Right cardiac atrium (tissue), 5 donors: ENCODE measurements at regions not wholly inside any gene's neighbourhood (a gene's known extent, or its start where the extent isn't known, plus 50 kb on each side); places are given as distances from the start of the nearest gene placed in this dataset.

Experiments
- ATAC-seq, 2 donors: fragments of 200-7000 bp; cut with Tn5 transposase; one replicate each; pipeline versions ENCODE4 v1.8.0 to v1.9.1; 2020; ENCODE audit warnings: moderate library complexity in 2 of 2, mild to moderate bottlenecking in 1 of 2
- DNase-seq, 3 donors: peaks; one replicate each; pipeline ENCODE4 v3.0.0-alpha.2; 2020
- H3K27ac ChIP-seq: one replicate; pipeline ENCODE4 v1.5.1; 2013; ENCODE audit warnings: mild to moderate bottlenecking, low read length, control low read depth, moderate library complexity
- H3K27me3 ChIP-seq: one replicate; pipeline ENCODE4 v1.6.1; 2013; ENCODE audit not compliant: control insufficient read depth, insufficient read depth
- H3K4me1 ChIP-seq: one replicate; pipeline ENCODE4 v1.6.1; 2013; ENCODE audit warnings: low read length; ENCODE audit not compliant: control insufficient read depth, insufficient read depth
- H3K4me3 ChIP-seq: one replicate; pipeline ENCODE4 v1.5.1; 2013; ENCODE audit warnings: low read length, control low read depth
- H3K9me3 ChIP-seq: one replicate; pipeline ENCODE4 v1.6.1; 2013; ENCODE audit warnings: low read length; ENCODE audit not compliant: control insufficient read depth
- WGBS: extraction: QIAGEN DNeasy Blood & Tissue Kit; methylation state at CpG from one replicate; pipeline ENCODE4 v1.1.7; 2013; 5-methylcytosine and 5-hydroxymethylcytosine counted together
- intact Hi-C, 4 donors: fragments of 100-400 bp; cut with DNase I; formaldehyde crosslinking; loops; one replicate each; pipeline versions ENCODE4 v1.11.0 to v1.14.0; 2022 to 2023
- donor health status: healthy with polysubstance abuse.
- donor health status: DM: no; HTN: yes; CAD: no.
- donor health status: DM: no; HTN: no; CAD: no.
- donor health status: DM: no; HTN: yes; CAD: no; lungs with severe emphysema.
- donor health status: DM: yes; HTN: yes; CAD: no.

DNA sequence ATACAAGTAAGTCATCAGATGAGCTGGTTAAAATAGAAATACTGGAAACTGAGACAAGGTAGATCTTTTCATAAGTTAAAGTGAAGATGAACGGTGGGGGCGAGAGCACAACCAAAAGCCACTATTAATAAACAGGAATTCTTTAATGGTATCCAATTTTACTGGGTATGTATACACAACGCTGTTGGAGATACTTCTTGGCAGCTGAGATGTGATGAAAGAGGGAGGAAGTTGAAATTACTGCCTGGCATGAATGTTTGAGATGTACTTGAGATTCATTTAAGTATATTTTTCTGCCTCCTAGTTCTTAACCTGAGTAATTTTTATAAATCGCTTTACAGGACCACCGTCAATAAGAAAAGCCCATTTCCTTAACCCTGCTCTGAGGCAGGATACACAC, 110.0 kb upstream of the ZRANB2 start:
- Histone ChIP-seq H3K4me3 (no peak overlapping the region), H3K27me3 (no peaks in the 10 kb centered on the region), H3K4me1 (no peaks in the 10 kb centered on the region), H3K27ac (no peak overlapping the region), H3K9me3 (no peaks in the 10 kb centered on the region)
- 90% methylated on average over 5 of the region's 5 CpGs for WGBS
- no peak for ATAC-seq
- DNase-seq, result no peak
- intact Hi-C loops, result loop anchor here in 2 of 4 donors (10.0 kb wide), 1 partner anchor 334 kb away; no protein-coding TSS in a partner anchor

DNA sequence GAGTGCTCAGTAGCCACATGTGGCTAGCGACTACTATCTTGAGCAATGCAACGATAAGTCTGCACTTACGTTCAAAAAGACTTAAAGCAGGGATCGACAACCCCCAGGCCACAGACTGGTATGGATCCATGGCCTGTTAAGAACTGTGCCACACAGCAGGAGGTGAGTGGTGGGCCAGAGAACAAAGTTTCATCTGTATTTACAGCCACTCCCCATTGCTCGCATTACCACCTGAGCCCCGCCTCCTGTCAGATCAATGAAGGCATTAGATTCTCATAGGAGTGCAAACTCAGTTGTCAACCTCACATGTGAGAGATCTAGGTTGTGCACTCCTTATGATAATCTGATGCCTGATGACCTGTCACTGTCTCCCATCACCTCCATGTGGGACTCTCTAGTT, 103.6 kb upstream of the ZRANB2 start:
- H3K9me3 ChIP-seq, result no peaks in the 10 kb centered on the region
- intact Hi-C loops, result no loop called here
- H3K4me3 ChIP-seq, result no peak overlapping the region
- DNase-seq, result no peak
- no peak overlapping the region for H3K27ac ChIP-seq
- WGBS, result 93% methylated on average over 6 of the region's 6 CpGs
- no peaks in the 10 kb centered on the region for H3K4me1 ChIP-seq
- H3K27me3 ChIP-seq, result no peaks in the 10 kb centered on the region
- ATAC-seq, result no peak

- H3K4me3 ChIP-seq, result no peak overlapping the region
- no peaks in the 10 kb centered on the region for H3K4me1 ChIP-seq
- H3K9me3 ChIP-seq, result no peaks in the 10 kb centered on the region
- ATAC-seq, result no peak
- no peaks in the 10 kb centered on the region for H3K27me3 ChIP-seq
- no peak overlapping the region for H3K27ac ChIP-seq
- intact Hi-C loops, result no loop called here
- DNase-seq, result no peak
Measured at GRCh38 chr1:71179997-71180396, 99.2 kb upstream of the ZRANB2 start.

GRCh38 chr1:71170925-71171324, 90.1 kb upstream of the ZRANB2 start:
- H3K27me3 ChIP-seq, result no peaks in the 10 kb centered on the region
- intact Hi-C loops, result no loop called here
- no peaks in the 10 kb centered on the region for H3K9me3 ChIP-seq
- ATAC-seq (no peak), DNase-seq (no peak)
- H3K4me3 ChIP-seq, result no peak overlapping the region
- 9% methylated on average over 1 of the region's 1 CpG for WGBS
- H3K4me1 ChIP-seq, result no peaks in the 10 kb centered on the region
- H3K27ac ChIP-seq, result no peak overlapping the region

- DNase-seq, result no peak
- intact Hi-C loops, result no loop called here
Measured at GRCh38 chr1:71167505-71167904, 86.7 kb upstream of the ZRANB2 start.

GRCh38 chr1:71166178-71167173, 85.6 kb upstream of the ZRANB2 start:
- no peak overlapping the region for H3K4me3 ChIP-seq

More at GRCh38 chr1:71167505-71167904, 86.7 kb upstream of the ZRANB2 start:
- H3K27ac ChIP-seq, result no peak overlapping the region
- 71% methylated on average over 2 of the region's 2 CpGs for WGBS
- ATAC-seq, result no peak
- no peaks in the 10 kb centered on the region for H3K27me3 ChIP-seq
- no peaks in the 10 kb centered on the region for H3K4me1 ChIP-seq
- no peak overlapping the region for H3K4me3 ChIP-seq
- H3K9me3 ChIP-seq, result no peaks in the 10 kb centered on the region

GRCh38 chr1:71157715-71158114, 76.9 kb upstream of the ZRANB2 start:
- H3K27me3 ChIP-seq, result no peaks in the 10 kb centered on the region
- no peak for ATAC-seq
- WGBS, result 86% methylated on average over 2 of the region's 2 CpGs
- no peak overlapping the region for H3K27ac ChIP-seq
- intact Hi-C loops, result no loop called here
- no peaks in the 10 kb centered on the region for H3K4me1 ChIP-seq
- no peak overlapping the region for H3K4me3 ChIP-seq
- H3K9me3 ChIP-seq, result no peaks in the 10 kb centered on the region
- DNase-seq, result no peak

More at GRCh38 chr1:71166178-71167173, 85.6 kb upstream of the ZRANB2 start:
- no peaks in the 10 kb centered on the region for H3K27me3 ChIP-seq
- no peak for ATAC-seq
- DNase-seq, result no peak
- intact Hi-C loops, result no loop called here
- no peak overlapping the region for H3K27ac ChIP-seq
- H3K4me1 ChIP-seq, result no peaks in the 10 kb centered on the region
- H3K9me3 ChIP-seq, result no peaks in the 10 kb centered on the region
- WGBS, result 82% methylated on average over 4 of the region's 4 CpGs

DNA sequence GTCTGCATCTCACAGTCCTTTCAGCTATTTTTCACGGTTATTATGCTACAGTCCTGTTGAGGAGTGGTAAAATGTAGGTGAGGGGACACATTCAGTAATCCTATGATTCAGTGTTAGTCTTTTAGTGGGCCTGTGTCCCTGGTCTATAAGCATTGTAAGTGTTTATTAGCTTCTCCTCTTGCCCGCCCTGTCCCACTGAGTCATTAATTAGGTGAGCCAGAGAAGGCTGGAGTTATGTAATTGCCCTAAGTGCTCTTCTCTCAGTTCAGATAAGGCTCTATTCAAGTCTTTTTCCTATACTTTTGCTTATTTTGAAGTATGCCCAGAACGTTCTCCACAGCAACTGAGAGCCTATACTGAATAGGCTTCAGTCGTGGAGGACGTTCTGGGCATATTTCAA, 76.3 kb upstream of the ZRANB2 start:
- ATAC-seq, result no peak
- no peak overlapping the region for H3K27ac ChIP-seq
- no peak overlapping the region for H3K4me3 ChIP-seq
- no peaks in the 10 kb centered on the region for H3K9me3 ChIP-seq
- WGBS, result 75% methylated on average over 5 of the region's 5 CpGs
- DNase-seq, result no peak
- intact Hi-C loops, result no loop called here
- H3K4me1 ChIP-seq, result no peaks in the 10 kb centered on the region
- no peaks in the 10 kb centered on the region for H3K27me3 ChIP-seq

GRCh38 chr1:71156590-71156989, 75.8 kb upstream of the ZRANB2 start:
- 68% methylated on average over 2 of the region's 2 CpGs for WGBS
- no peaks in the 10 kb centered on the region for H3K9me3 ChIP-seq
- ATAC-seq, result no peak

DNA sequence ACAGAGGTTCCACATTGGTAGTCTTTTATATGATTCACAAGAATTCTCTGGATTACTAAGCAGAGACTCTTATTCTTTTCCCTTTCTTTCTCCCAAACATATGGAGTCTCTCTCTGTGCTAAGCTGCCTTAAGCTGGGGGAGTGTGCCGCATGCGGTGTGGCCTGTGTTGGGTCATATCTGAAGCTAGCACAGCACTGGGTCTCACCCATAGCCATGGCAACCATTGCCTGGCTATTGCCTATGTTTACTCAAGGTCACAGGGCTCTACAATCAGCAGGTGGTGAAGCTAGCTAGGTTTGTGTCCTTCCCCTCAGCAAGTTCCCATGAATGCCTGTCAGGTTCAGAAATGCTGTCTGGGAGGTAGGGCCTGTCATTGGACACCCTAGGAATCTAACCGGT, 73.6 kb upstream of the ZRANB2 start:
- ATAC-seq, result no peak
- H3K27me3 ChIP-seq, result no peaks in the 10 kb centered on the region
- no peaks in the 10 kb centered on the region for H3K4me1 ChIP-seq
- H3K4me3 ChIP-seq, result no peak overlapping the region
- WGBS, result 98% methylated on average over 3 of the region's 3 CpGs
- H3K27ac ChIP-seq, result no peak overlapping the region
- no peaks in the 10 kb centered on the region for H3K9me3 ChIP-seq
- intact Hi-C loops, result no loop called here
- DNase-seq, result no peak

More at GRCh38 chr1:71156590-71156989, 75.8 kb upstream of the ZRANB2 start:
- Histone ChIP-seq H3K4me3 (no peak overlapping the region), H3K27me3 (no peaks in the 10 kb centered on the region), H3K4me1 (no peaks in the 10 kb centered on the region), H3K27ac (no peak overlapping the region)
- no peak for DNase-seq
- intact Hi-C loops, result no loop called here

DNA sequence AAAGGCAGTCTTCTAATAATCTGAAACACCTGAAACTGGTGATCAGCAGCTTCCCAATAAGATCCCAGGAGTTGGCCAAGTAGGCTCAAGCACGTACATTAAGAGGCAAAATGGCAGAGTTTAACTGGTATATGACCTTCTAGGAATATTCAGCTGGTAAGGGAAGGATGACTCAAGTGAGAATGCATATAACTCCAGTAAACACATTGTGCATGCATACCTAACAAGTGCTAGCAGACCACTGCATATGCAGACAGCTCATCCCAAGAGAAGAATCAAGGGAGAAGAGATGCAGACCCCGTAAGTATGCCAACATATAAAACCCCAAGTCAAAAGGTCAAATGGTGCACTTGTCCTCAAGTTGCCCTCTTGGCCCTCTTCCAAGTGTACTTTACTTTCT, 73.0 kb upstream of the ZRANB2 start:
- H3K4me3 ChIP-seq, result no peak overlapping the region
- intact Hi-C loops, result no loop called here
- 90% methylated on average over 2 of the region's 2 CpGs for WGBS
- H3K27ac ChIP-seq, result no peak overlapping the region
- DNase-seq, result no peak
- no peaks in the 10 kb centered on the region for H3K9me3 ChIP-seq
- ATAC-seq, result no peak
- no peaks in the 10 kb centered on the region for H3K27me3 ChIP-seq
- no peaks in the 10 kb centered on the region for H3K4me1 ChIP-seq
